Peyer's patch (tissue), 4 donors: ENCODE measurements at regions not wholly inside any gene's neighbourhood (a gene's known extent, or its start where the extent isn't known, plus 50 kb on each side); places are given as distances from the start of the nearest gene placed in this dataset.

Source experiments
- CTCF ChIP-seq, 6 experiments: fragments of 450-650 bp in 4 of 6; fragments of 200-600 bp in 2 of 6; sonication (generic) in 1 of 6; IDR thresholded peaks; one replicate each; pipeline ENCODE4 v1.5.1; 2017 to 2019; ENCODE audit warnings: antibody characterized with exemption in 6 of 6, mild to moderate bottlenecking in 3 of 6, moderate library complexity in 1 of 6
- POLR2A ChIP-seq, 2 donors: fragments of 450-650 bp; IDR thresholded peaks; one replicate each; pipeline ENCODE4 v1.5.1; 2017; ENCODE audit warnings: antibody characterized with exemption in 2 of 2, mild to moderate bottlenecking in 2 of 2, moderate library complexity in 2 of 2

- TF ChIP-seq CTCF (IDR thresholded peaks at IDR 0.05) (no peak), POLR2A (IDR thresholded peaks at IDR 0.05) (no peak)
Observed at GRCh38 chr5:110925916-110926315, 145.6 kb upstream of the TSLP start.
